KBM-7 (cell line): ENCODE measurements at regions not wholly inside any gene's neighbourhood (a gene's known extent, or its start where the extent isn't known, plus 50 kb on each side); places are given as distances from the start of the nearest gene placed in this dataset.
"Not testable (repeated sequence)": the region's sequence is repeated elsewhere in the genome, so short reads cannot be mapped to it uniquely, and the experiment has no call there.

Source experiments
- DNase-seq: peaks from one replicate; pipeline ENCODE4 v3.0.0-alpha.2; 2015
- in situ Hi-C: fragments of 300-500 bp; cut with MboI; formaldehyde crosslinking; loops from 2 replicates; pipeline ENCODE4 v1.14.3; 2020; ENCODE audit warnings: low sequenced_read_pairs, low pct_unique_long_range_greater_than_20kb, mixed read lengths

- no peak for DNase-seq
- in situ Hi-C loops, result no loop called here
Observed at GRCh38 chr11:49499117-49499516, 290.7 kb upstream of the FOLH1 start.

DNA sequence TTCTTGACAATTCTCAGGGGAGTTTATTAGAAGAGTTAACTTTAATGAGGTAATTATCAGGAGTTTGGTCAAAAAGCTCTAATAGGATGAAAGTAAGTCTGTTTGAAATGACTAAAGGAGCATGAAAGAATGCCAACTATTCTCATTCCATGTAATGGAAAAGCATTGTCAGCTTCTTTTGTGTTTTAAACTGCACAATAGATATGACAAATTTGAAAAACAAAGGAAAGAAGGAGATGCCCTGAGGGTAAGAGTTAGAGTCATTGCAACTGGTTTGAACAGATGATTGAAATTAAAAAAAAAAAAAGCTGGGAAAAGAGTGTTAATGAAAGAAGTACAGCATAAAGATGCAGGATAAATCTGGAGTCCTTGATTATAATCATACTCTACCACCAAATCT, 296.8 kb upstream of the FOLH1 start:
- in situ Hi-C loops, result no loop called here
- DNase-seq, result no peak

DNA sequence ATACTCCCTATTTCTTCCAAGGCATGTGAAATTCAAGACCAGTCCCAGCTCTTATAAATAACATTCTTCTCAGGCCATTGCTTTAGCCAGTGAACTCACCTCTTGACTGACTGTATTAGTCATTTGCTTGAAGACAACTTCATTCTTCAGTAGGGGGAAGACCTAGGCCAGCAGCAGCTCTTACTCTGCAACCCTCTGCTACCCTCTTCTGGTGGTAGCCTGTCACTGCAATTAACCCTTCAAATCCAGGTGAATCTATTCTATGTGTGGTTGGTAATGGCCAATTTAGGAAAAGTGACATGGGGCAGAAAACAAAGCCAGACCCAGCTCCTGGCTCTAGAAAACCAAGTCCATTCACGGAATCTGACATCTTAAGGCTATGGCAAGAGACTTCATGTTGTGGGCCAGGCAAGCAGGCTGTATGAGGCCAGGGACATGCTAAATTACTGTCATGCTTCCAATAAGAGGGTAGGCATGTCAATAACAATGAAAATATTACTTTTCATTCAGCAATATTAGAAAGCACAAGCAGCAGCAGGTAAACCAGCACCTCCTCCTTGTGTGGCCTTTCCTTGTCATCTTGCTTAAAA, 317.9 kb upstream of the FOLH1 start:
- in situ Hi-C loops, result not testable (repeated sequence)
- DNase-seq, result peak; percentile 58

DNA sequence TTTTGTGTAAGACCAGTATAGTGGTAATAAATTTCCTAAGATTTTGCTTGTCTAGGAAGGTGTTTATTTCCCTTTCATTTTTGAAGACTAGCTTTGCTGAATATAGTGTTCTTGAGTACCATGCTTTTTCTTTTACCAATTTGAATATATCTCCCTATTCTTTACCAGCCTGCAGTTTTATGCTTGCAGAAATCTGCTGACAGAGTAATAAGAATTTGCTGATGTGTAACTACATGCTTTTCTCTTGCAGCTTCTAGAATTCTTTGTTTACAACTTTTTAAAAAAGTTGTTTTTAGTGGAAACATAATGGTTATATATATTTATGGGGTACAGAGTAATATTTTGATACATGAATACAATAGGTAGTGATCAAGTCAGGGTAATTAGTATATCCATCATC, 324.8 kb upstream of the FOLH1 start:
- DNase-seq, result no peak
- in situ Hi-C loops, result no loop called here

DNA sequence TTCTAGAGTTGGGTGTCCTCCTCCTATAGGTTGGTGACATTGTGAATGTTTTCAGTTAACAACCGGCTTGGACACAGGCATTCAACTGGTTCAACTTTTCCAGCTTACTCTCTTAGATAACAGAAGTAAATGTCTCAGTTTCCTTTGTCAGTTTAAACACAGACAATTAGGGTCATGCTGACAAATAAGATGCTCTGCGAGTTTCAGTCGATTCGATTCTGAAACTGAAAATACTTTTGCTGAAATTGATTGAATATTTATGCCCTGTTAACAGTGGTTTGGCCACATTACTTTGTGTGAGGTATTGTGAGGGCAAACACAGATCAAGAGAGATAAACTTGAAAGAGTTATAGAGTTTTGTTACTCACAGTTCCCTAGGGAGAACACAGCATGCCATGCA, 330.5 kb upstream of the FOLH1 start:
- in situ Hi-C loops, DNase-seq: not testable (repeated sequence)

DNA sequence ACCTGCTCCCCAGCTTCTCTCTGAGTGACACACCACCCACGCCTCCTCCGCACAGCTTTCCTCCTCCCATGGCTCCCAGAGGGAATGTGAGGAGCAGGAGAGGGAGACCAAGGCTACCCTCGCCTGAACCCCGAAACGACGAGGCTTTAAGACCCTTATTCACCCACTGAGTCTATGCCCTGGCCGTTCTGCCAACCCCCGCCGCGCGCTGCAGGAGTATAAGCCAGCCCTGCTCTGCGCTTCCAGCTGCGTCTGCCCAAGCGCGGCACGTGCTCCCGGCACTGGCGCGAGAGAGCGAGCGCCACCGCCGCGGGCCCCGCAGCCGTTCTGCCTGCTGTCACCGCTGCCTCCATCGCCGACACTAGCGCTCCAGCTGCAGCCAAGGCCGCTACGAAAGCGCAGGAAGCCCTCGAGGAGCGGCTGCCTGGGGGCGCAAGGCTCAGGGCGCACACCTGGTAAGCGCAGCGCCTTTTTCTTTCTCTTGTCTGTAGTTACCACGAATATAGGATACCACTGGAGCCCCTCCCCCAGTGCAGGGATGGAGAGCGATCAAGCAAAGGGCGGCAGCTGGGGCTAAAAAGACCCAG, 350.0 kb upstream of the FOLH1 start:
- DNase-seq, in situ Hi-C loops: not testable (repeated sequence)

GRCh38 chr11:49560593-49560992, 352.2 kb upstream of the FOLH1 start:
- in situ Hi-C loops, DNase-seq: not testable (repeated sequence)

- DNase-seq, in situ Hi-C loops: not testable (repeated sequence)
Observed at GRCh38 chr11:49561240-49561880, 353.0 kb upstream of the FOLH1 start.

DNA sequence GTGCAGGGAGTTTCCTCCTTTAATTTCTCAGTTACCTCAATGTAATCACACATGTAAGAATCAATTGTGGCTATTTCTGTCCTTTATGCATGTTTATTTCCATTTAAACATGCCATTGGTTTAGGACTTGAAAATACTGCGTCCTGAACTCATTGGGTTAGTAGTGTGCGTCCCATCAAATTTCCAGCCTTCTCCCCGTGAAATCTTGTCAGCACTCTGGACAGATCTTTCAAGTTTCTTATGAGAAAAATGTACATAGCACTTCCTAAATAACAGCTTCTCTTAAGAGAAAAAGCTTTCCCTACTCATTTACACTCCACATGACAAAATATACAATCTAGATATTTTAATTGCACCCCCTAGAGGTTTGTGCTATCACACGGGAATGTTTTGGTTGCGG, 353.9 kb upstream of the FOLH1 start:
- in situ Hi-C loops, DNase-seq: not testable (repeated sequence)

GRCh38 chr11:49579492-49579891, 371.1 kb upstream of the FOLH1 start:
- in situ Hi-C loops, DNase-seq: not testable (repeated sequence)

DNA sequence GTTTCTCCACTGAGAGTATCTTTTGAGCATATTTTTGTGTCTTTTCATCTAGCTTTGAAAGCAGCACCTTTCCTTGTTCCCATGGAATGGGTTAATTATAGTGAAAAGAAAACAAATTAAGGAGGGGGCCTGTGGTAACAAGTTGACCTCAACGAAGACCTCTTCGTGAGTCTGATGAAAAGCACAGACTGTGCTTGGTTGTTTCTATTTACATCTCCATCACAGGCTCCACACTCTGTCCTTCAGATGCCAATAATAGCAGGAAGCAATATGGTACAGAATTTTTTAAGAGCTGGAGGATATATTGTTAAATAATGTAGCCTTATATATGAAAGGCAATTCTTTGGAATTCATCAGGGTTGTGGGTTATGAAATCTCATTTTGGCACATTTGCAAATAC, 366.7 kb upstream of the OR4C13 start:
- in situ Hi-C loops, DNase-seq: not testable (repeated sequence)

- DNase-seq, in situ Hi-C loops: not testable (repeated sequence)
Observed at GRCh38 chr11:49608892-49609291, 343.3 kb upstream of the OR4C13 start.

DNA sequence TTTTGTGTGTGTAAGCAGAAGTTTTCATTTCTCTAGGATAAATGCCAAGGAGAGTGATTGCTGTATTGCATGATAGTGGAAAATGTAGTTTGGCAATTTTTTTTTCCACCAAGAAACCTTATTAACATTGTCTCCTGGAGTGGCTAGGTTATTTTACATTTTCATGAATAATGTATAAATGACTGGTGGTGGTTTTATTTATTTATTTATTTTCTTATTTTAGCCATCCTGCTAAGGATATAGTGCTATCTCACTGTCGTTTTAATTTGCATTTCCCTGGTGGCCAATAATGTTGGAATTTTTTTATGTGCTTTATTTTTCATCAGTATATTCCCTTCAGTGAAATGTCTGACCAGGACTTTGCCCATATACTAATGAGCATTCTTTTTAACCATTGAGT, 328.3 kb upstream of the OR4C13 start:
- in situ Hi-C loops, DNase-seq: not testable (repeated sequence)

DNA sequence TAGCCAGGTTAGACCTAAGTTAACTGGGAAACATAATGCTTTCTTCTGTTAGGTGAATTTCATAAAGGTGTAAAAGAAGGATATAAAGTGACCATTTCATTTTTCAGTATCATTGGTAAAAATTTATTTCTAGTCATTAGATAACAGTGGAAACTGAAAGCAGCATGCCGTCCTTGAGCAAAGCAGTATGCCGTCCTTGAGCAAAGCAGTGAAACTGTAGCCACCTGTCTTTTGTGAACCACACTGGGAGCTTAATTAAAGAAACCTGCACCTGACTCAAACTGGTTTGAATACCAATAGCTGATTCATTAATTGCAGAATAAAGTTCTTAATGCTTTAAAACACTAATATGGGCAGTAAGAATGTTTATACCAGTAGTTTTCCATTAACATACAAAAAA, 281.5 kb upstream of the OR4C13 start:
- DNase-seq, in situ Hi-C loops: not testable (repeated sequence)

- DNase-seq, in situ Hi-C loops: not testable (repeated sequence)
Observed at GRCh38 chr11:49702121-49702520, 250.1 kb upstream of the OR4C13 start.

DNA sequence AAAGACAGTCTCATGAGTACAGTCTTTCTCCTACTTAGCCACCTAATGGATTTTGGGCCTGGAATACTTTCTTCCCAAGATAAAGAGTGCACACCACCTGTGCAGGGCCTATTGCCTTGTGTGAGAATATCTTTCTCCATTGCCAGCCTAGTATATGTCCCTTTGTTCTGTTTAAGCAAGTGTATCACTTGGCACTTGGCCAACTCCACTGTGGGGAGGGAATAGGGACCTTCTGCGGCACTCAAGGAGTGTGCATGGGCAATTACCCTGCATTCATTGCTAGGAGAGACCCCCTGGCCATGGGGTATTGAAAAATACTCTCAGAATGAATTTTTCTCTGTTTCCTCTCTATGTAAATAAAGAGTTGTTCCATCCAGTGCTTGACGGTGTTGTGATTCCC, 201.7 kb upstream of the OR4C13 start:
- DNase-seq, in situ Hi-C loops: not testable (repeated sequence)

- in situ Hi-C loops, DNase-seq: not testable (repeated sequence)
Observed at GRCh38 chr11:49750960-49751359, 201.2 kb upstream of the OR4C13 start.

DNA sequence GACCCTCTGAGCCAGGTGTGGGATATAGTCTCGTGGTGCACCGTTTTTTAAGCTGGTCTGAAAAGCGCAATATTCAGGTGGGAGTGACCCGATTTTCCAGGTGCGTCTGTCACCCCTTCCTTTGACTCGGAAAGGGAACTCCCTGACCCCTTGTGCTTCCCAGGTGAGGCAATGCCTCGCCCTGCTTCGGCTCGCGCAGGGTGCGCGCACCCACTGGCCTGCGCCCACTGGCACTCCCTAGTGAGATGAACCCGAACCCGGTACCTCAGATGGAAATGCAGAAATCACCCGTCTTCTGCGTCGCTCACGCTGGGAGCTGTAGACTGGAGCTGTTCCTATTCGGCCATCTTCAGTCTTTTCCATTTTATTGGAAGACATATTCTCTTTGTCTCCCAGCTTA, 171.4 kb upstream of the OR4C13 start:
- DNase-seq, in situ Hi-C loops: not testable (repeated sequence)

GRCh38 chr11:49782000-49782399, 170.2 kb upstream of the OR4C13 start:
- in situ Hi-C loops, DNase-seq: not testable (repeated sequence)

DNA sequence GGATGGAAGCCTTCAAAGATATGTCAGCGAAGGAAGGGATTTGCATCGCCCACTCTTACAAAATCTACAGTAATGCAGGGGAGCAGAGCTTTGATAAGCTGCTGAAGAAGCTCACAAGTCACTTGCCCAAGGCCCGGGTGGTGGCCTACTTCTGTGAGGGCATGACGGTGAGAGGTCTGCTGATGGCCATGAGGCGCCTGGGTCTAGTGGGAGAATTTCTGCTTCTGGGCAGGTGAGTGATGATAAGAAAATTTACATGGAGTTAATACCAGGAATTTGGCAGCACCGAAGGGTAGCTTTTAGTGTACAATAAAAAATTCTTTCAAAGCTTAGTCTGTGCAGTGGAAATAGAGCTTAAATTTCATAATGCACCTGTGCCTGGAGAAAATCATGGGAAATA, 168.3 kb upstream of the OR4C13 start:
- DNase-seq, in situ Hi-C loops: not testable (repeated sequence)
